HL-60 (cell line): ENCODE measurements at regions not wholly inside any gene's neighbourhood (a gene's known extent, or its start where the extent isn't known, plus 50 kb on each side); places are given as distances from the start of the nearest gene placed in this dataset.
"Not testable (repeated sequence)": the region's sequence is repeated elsewhere in the genome, so short reads cannot be mapped to it uniquely, and the experiment has no call there.

Experiments used
- DNase-seq, 2 experiments: peaks; one replicate each; pipeline ENCODE4 v3.0.0-alpha.2; 2010 to 2020; ENCODE audit warnings: low read depth in 1 of 2, low spot score in 1 of 2
- H3K27ac ChIP-seq: fragments of 250-450 bp; sonication (Bioruptor Pico); replicated peaks from 2 replicates; pipeline ENCODE4 v1.5.1; 2020; ENCODE audit warnings: mild to moderate bottlenecking, moderate library complexity
- H3K27me3 ChIP-seq: fragments of 250-450 bp; sonication (Bioruptor Pico); 2 replicates; pipeline ENCODE4 v1.5.1; 2021; ENCODE audit warnings: mild to moderate bottlenecking, moderate library complexity; ENCODE audit not compliant: insufficient read depth, poor library complexity, severe bottlenecking
- H3K4me3 ChIP-seq: replicated peaks from 2 replicates; pipeline ENCODE4 v1.5.1; 2011; ENCODE audit warnings: mild to moderate bottlenecking, control low read depth, low read length; ENCODE audit not compliant: insufficient read depth
- CTCF ChIP-seq: IDR thresholded peaks from one replicate; pipeline ENCODE4 v1.5.1; 2011; ENCODE audit warnings: low read length, control low read depth, inconsistent platforms; ENCODE audit not compliant: insufficient read depth
- GABPA ChIP-seq: IDR thresholded peaks from 2 replicates; pipeline ENCODE4 v1.6.1; 2012; ENCODE audit warnings: low read depth
- POLR2AphosphoS5 ChIP-seq: IDR thresholded peaks from 2 replicates; pipeline ENCODE4 v1.6.1; 2012; ENCODE audit warnings: low read depth
- SPI1 ChIP-seq: IDR thresholded peaks from 2 replicates; pipeline ENCODE4 v1.6.1; 2012; ENCODE audit warnings: low read depth, mild to moderate bottlenecking, borderline replicate concordance
- TF ChIP-seq, protein P1 (sequence below): IDR thresholded peaks from 2 replicates; pipeline ENCODE4 v1.6.1; 2012; ENCODE audit warnings: low read depth; ENCODE audit not compliant: insufficient replicate concordance

GRCh38 chr9:73426269-73426668 lies 274.6 kb downstream of the ANXA1 start:
- Histone ChIP-seq H3K27me3 (no peaks in the 10 kb centered on the region), H3K4me3 (no peak overlapping the region), H3K27ac (no peak overlapping the region)
- DNase-seq = no peak
- TF ChIP-seq POLR2AphosphoS5 (no peak), GABPA (no peak), SPI1 (no peak), CTCF (no peak)
- TF ChIP-seq, protein P1, sequence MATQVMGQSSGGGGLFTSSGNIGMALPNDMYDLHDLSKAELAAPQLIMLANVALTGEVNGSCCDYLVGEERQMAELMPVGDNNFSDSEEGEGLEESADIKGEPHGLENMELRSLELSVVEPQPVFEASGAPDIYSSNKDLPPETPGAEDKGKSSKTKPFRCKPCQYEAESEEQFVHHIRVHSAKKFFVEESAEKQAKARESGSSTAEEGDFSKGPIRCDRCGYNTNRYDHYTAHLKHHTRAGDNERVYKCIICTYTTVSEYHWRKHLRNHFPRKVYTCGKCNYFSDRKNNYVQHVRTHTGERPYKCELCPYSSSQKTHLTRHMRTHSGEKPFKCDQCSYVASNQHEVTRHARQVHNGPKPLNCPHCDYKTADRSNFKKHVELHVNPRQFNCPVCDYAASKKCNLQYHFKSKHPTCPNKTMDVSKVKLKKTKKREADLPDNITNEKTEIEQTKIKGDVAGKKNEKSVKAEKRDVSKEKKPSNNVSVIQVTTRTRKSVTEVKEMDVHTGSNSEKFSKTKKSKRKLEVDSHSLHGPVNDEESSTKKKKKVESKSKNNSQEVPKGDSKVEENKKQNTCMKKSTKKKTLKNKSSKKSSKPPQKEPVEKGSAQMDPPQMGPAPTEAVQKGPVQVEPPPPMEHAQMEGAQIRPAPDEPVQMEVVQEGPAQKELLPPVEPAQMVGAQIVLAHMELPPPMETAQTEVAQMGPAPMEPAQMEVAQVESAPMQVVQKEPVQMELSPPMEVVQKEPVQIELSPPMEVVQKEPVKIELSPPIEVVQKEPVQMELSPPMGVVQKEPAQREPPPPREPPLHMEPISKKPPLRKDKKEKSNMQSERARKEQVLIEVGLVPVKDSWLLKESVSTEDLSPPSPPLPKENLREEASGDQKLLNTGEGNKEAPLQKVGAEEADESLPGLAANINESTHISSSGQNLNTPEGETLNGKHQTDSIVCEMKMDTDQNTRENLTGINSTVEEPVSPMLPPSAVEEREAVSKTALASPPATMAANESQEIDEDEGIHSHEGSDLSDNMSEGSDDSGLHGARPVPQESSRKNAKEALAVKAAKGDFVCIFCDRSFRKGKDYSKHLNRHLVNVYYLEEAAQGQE = no peak

DNA sequence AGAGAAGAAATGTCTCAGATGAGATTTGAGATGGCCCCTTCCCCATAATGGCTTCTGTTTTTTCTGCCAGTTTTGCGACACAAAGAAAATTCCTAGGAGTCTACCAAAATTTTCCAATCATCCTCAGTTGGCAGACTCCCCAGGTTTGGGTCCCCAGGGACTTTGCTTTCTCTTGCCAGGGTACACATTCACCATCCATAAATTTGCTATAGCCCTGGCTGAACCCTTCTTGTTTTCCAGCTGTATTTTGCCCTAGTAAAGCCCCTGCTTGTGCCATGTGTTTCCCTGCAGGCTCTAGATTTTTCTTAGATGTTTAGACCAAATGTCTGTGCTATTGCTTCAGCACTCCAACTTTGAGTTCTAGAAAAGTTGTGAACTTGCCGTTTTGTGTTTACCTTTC lies 283.2 kb downstream of the ANXA1 start:
- no peak for DNase-seq
- no peak overlapping the region for H3K27ac ChIP-seq
- H3K27me3 ChIP-seq = no peaks in the 10 kb centered on the region
- H3K4me3 ChIP-seq = no peak overlapping the region
- TF ChIP-seq POLR2AphosphoS5 = no peak
- TF ChIP-seq, protein P1 = no peak
- no peak for TF ChIP-seq CTCF
- TF ChIP-seq GABPA = no peak
- TF ChIP-seq SPI1 = no peak

DNA sequence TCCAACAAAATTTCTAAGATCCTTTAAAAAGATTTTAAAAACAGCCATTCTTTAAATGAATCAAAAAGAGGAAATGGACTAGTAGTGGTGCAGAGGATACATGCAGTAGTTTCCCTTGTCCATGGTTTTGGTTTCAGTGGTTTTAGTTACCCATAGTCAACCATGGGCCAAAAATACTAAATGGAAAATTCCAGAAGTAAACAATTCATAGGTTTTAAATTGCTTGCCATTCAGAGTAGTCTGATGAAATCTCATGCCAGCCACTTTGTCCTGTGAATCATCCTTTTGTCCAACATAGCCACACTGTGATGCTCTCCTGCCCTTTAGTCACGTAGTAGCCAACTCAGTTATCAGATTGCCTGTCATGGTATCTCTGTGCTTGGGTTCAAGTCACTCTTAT lies 286.1 kb downstream of the ANXA1 start:
- H3K27me3 ChIP-seq = no peaks in the 10 kb centered on the region
- TF ChIP-seq GABPA (no peak), SPI1 (peak; percentile 67), POLR2AphosphoS5 (no peak), CTCF (no peak)
- TF ChIP-seq, protein P1 = no peak
- no peak for DNase-seq
- H3K27ac ChIP-seq = no peak overlapping the region
- H3K4me3 ChIP-seq = no peak overlapping the region

- H3K4me3 ChIP-seq, H3K27me3 ChIP-seq, DNase-seq, H3K27ac ChIP-seq: not testable (repeated sequence)
These were observed 288.2 kb downstream of the ANXA1 start for GRCh38 chr9:73439839-73440238.
